H9 (cell line): ENCODE measurements at regions not wholly inside any gene's neighbourhood (a gene's known extent, or its start where the extent isn't known, plus 50 kb on each side); places are given as distances from the start of the nearest gene placed in this dataset.
A peak's percentile ranks its signal among the peaks of the same experiment; 100 is the strongest.

Experiments used
- DNase-seq: peaks from one replicate; pipeline ENCODE4 v3.0.0-alpha.2; 2017
- H2AFZ ChIP-seq: one replicate; pipeline ENCODE4 v1.6.1; 2013; ENCODE audit warnings: mild to moderate bottlenecking, low read length, control low read depth, moderate library complexity
- H2AK5ac ChIP-seq: 2 replicates; pipeline ENCODE4 v1.6.1; 2013; ENCODE audit warnings: low read length, control low read depth, mixed read lengths; ENCODE audit not compliant: insufficient read length
- H2BK120ac ChIP-seq: one replicate; pipeline ENCODE4 v1.6.1; 2013; ENCODE audit warnings: low read depth, mild to moderate bottlenecking, low read length, control low read depth, inconsistent platforms; ENCODE audit not compliant: poor library complexity, severe bottlenecking
- H2BK12ac ChIP-seq: 2 replicates; pipeline ENCODE4 v1.6.1; 2013; ENCODE audit warnings: low read length, control low read depth, mixed read lengths, low read depth; ENCODE audit not compliant: insufficient read length
- H2BK15ac ChIP-seq: 2 replicates; pipeline ENCODE4 v1.6.1; 2013; ENCODE audit warnings: low read depth, low read length, control low read depth
- H2BK20ac ChIP-seq: one replicate; pipeline ENCODE4 v1.6.1; 2013; ENCODE audit warnings: low read depth, mild to moderate bottlenecking, low read length, control low read depth, inconsistent platforms; ENCODE audit not compliant: poor library complexity, severe bottlenecking
- H2BK5ac ChIP-seq: 2 replicates; pipeline ENCODE4 v1.6.1; 2013; ENCODE audit warnings: low read length, control low read depth, mixed read lengths; ENCODE audit not compliant: insufficient read length
- H3K14ac ChIP-seq: 2 replicates; pipeline ENCODE4 v1.6.1; 2013; ENCODE audit warnings: low read length, control low read depth; ENCODE audit not compliant: insufficient read depth
- H3K18ac ChIP-seq: 2 replicates; pipeline ENCODE4 v1.6.1; 2013; ENCODE audit warnings: low read depth, mild to moderate bottlenecking, mixed read lengths, low read length, control low read depth; ENCODE audit not compliant: insufficient read length
- H3K23ac ChIP-seq: 2 replicates; pipeline ENCODE4 v1.6.1; 2013; ENCODE audit warnings: low read length, control low read depth, mixed read lengths, low read depth; ENCODE audit not compliant: insufficient read length
- H3K23me2 ChIP-seq: 2 replicates; pipeline ENCODE4 v1.6.1; 2013; ENCODE audit warnings: low read depth, mild to moderate bottlenecking, mixed read lengths, low read length, control low read depth; ENCODE audit not compliant: insufficient read length, poor library complexity, severe bottlenecking
- H3K27ac ChIP-seq: 2 replicates; pipeline ENCODE4 v1.5.1; 2013; ENCODE audit warnings: low read length, control low read depth, mixed read lengths, low read depth; ENCODE audit not compliant: insufficient read length
- H3K27me3 ChIP-seq: 2 replicates; pipeline ENCODE4 v1.6.1; 2013; ENCODE audit warnings: low read length, control low read depth, inconsistent platforms; ENCODE audit not compliant: insufficient read depth
- H3K4ac ChIP-seq: 2 replicates; pipeline ENCODE4 v1.6.1; 2013; ENCODE audit warnings: low read depth, mild to moderate bottlenecking, control low read depth, inconsistent platforms, low read length, moderate library complexity
- H3K4me1 ChIP-seq: 2 replicates; pipeline ENCODE4 v1.6.1; 2013; ENCODE audit warnings: low read length, control low read depth, inconsistent platforms; ENCODE audit not compliant: insufficient read depth
- H3K4me2 ChIP-seq: 2 replicates; pipeline ENCODE4 v1.6.1; 2013; ENCODE audit warnings: low read length, control low read depth, mixed read lengths; ENCODE audit not compliant: insufficient read length, insufficient read depth
- H3K56ac ChIP-seq: 2 replicates; pipeline ENCODE4 v1.6.1; 2013; ENCODE audit warnings: low read depth, mild to moderate bottlenecking, mixed read lengths, low read length, control low read depth; ENCODE audit not compliant: insufficient read length
- H3K79me1 ChIP-seq: 2 replicates; pipeline ENCODE4 v1.6.1; 2013; ENCODE audit warnings: low read depth, mild to moderate bottlenecking, moderate library complexity, low read length, control low read depth, inconsistent platforms; ENCODE audit not compliant: insufficient read depth, poor library complexity, severe bottlenecking
- H3K79me2 ChIP-seq: 2 replicates; pipeline ENCODE4 v1.6.1; 2013; ENCODE audit warnings: low read length, control low read depth, inconsistent platforms; ENCODE audit not compliant: insufficient read depth
- H3K9ac ChIP-seq: 2 replicates; pipeline ENCODE4 v1.6.1; 2013; ENCODE audit warnings: low read length, control low read depth, mixed read lengths; ENCODE audit not compliant: insufficient read length; ENCODE audit errors: extremely low read depth
- H3K9me3 ChIP-seq: one replicate; pipeline ENCODE4 v1.6.1; 2013; ENCODE audit warnings: low read depth, low read length, inconsistent platforms; ENCODE audit not compliant: control insufficient read depth
- H3T11ph ChIP-seq: one replicate; pipeline ENCODE4 v1.6.1; 2013; ENCODE audit warnings: mild to moderate bottlenecking, low read length, control low read depth, inconsistent platforms
- H4K20me1 ChIP-seq: one replicate; pipeline ENCODE4 v1.6.1; 2013; ENCODE audit not compliant: control insufficient read depth, insufficient read length, insufficient read depth
- H4K5ac ChIP-seq: 2 replicates; pipeline ENCODE4 v1.6.1; 2013; ENCODE audit warnings: low read depth, mild to moderate bottlenecking, mixed read lengths, low read length, control low read depth; ENCODE audit not compliant: insufficient read length
- H4K8ac ChIP-seq: replicated peaks from 2 replicates; pipeline ENCODE4 v1.6.1; 2013; ENCODE audit warnings: low read length, control low read depth, mixed read lengths, low read depth; ENCODE audit not compliant: insufficient read length
- H4K91ac ChIP-seq: 2 replicates; pipeline ENCODE4 v1.6.1; 2013; ENCODE audit warnings: low read depth, mild to moderate bottlenecking, moderate library complexity, mixed read lengths, low read length, control low read depth; ENCODE audit not compliant: insufficient read length
- H3K27ac Mint-ChIP-seq, 3 experiments: 2 replicates in 2 of 3; 3 replicates in 1 of 3; pipeline ENCODE4 v1.8.0; 2020 to 2021; ENCODE audit warnings: mixed read lengths in 3 of 3, mild to moderate bottlenecking in 1 of 3, moderate library complexity in 1 of 3
- H3K27me3 Mint-ChIP-seq: 2 replicates; pipeline ENCODE4 v1.8.0; 2021; ENCODE audit warnings: low read depth, mild to moderate bottlenecking, moderate library complexity, mixed read lengths
- H3K36me3 Mint-ChIP-seq, 3 experiments: 2 replicates in 2 of 3; 3 replicates in 1 of 3; pipeline ENCODE4 v1.8.0; 2020 to 2021; ENCODE audit warnings: low read depth in 3 of 3, mixed read lengths in 3 of 3; ENCODE audit not compliant: insufficient read depth in 1 of 3
- H3K4me1 Mint-ChIP-seq, 2 experiments: 2 replicates each; pipeline ENCODE4 v1.8.0; 2020; ENCODE audit warnings: mixed read lengths in 2 of 2
- H3K4me3 Mint-ChIP-seq, 2 experiments: 2 replicates in 1 of 2; 3 replicates in 1 of 2; pipeline ENCODE4 v1.8.0; 2020 to 2021; ENCODE audit warnings: mild to moderate bottlenecking in 2 of 2, mixed read lengths in 2 of 2, moderate library complexity in 1 of 2
- H3K9me3 Mint-ChIP-seq, 2 experiments: 2 replicates in 1 of 2; 3 replicates in 1 of 2; pipeline ENCODE4 v1.8.0; 2020; ENCODE audit warnings: mild to moderate bottlenecking in 2 of 2, mixed read lengths in 2 of 2, moderate library complexity in 1 of 2
- WGBS: extraction: QIAGEN DNeasy Blood & Tissue Kit; methylation state at CpG from one replicate; pipeline ENCODE4 v1.1.7; 2013; ENCODE audit warnings: missing lambda C conversion rate, low lambda C conversion rate, mixed read lengths; ENCODE audit not compliant: insufficient read length; ENCODE audit errors: extremely low coverage; 5-methylcytosine and 5-hydroxymethylcytosine counted together
- TF ChIP-seq, protein P1 (sequence below): fragments of 200-600 bp; sonication (generic); conservative IDR thresholded peaks from 3 replicates; pipeline ENCODE4 v1.8.0; 2021; ENCODE audit warnings: antibody characterized with exemption, mild to moderate bottlenecking

DNA sequence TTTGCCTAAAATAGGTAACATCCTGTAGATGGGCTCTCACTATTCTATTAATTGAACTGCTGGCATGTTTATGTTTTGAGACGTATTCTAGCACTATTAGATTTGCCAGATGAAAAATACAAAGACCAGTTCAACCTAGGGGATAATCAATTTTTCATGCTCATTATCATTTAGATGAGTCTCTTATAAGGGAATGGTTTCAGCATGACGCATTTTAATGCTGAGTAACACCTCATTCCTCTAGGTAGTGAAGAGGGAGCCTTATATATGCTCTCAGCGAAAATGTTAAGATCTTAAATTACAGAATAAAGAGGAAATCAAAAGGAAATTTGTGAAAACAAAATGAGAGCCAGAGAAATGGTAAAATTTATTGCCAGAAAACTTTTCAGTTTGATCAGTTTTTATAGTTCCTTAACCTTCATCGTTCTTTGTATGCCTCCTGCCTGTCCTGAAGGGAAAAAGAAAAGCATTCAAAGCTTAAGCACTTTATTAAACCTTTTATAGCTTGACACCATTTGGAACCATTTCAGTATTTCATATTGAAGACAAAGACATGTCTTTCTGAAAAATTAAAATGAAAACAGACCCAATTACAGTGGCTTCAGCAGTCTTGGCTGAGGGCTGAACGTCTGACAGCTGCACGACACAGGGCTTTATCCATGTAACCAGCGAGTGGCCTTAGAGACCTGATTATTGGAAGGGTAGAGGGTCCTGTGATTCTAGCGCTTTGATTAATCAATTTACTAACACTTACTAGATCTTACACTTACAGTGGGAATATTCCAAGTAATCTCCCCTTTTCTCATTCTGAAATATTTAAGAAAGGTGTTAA is 112.8 kb downstream of the ADCYAP1 start:
- Mint-ChIP-seq H3K27me3 (peaks cover 23% of the 10 kb centered on the region), H3K9me3 (no peaks in the 10 kb centered on the region), H3K27ac (no peak overlapping the region), H3K36me3 (no peaks in the 10 kb centered on the region), H3K4me1 (peaks cover 46 to 54% of the 10 kb centered on the region in 2 experiments), H3K4me3 (no peak overlapping the region)
- Histone ChIP-seq H3K14ac (peak overlapping the region; percentile 46; the same call in 1 of the 2 replicates), H3K23me2 (no peaks in the 10 kb centered on the region), H3K9me3 (no peaks in the 10 kb centered on the region), H3K4me1 (peaks cover 11% of the 10 kb centered on the region; the same call in 1 of the 2 replicates), H3K56ac (no peak overlapping the region), H4K5ac (no peak overlapping the region), H2BK15ac (no peak overlapping the region), H3T11ph (no peak overlapping the region), H3K18ac (no peak overlapping the region), H3K4ac (no peak overlapping the region), H3K79me2 (no peaks in the 10 kb centered on the region; the same call in 1 of the 2 replicates), H2AK5ac (no peak overlapping the region), H2BK5ac (no peak overlapping the region), H2AFZ (no peak overlapping the region), H3K79me1 (no peaks in the 10 kb centered on the region), H3K9ac (no peak overlapping the region), H3K27me3 (peaks cover 4% of the 10 kb centered on the region; the same call in 1 of the 2 replicates), H3K4me2 (no peak overlapping the region), H4K8ac (no peak overlapping the region), H4K20me1 (no peaks in the 10 kb centered on the region), H4K91ac (no peak overlapping the region), H2BK12ac (no peak overlapping the region), H2BK20ac (no peak overlapping the region), H3K27ac (no peak overlapping the region), H2BK120ac (no peak overlapping the region), H3K23ac (no peak overlapping the region)
- no CpG with 5 or more reads among the region's 8 CpGs for WGBS
- TF ChIP-seq, protein P1, sequence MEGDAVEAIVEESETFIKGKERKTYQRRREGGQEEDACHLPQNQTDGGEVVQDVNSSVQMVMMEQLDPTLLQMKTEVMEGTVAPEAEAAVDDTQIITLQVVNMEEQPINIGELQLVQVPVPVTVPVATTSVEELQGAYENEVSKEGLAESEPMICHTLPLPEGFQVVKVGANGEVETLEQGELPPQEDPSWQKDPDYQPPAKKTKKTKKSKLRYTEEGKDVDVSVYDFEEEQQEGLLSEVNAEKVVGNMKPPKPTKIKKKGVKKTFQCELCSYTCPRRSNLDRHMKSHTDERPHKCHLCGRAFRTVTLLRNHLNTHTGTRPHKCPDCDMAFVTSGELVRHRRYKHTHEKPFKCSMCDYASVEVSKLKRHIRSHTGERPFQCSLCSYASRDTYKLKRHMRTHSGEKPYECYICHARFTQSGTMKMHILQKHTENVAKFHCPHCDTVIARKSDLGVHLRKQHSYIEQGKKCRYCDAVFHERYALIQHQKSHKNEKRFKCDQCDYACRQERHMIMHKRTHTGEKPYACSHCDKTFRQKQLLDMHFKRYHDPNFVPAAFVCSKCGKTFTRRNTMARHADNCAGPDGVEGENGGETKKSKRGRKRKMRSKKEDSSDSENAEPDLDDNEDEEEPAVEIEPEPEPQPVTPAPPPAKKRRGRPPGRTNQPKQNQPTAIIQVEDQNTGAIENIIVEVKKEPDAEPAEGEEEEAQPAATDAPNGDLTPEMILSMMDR, result no peak
- DNase-seq, result no peak
